Heart left ventricle (tissue), 13 donors: ENCODE measurements at regions not wholly inside any gene's neighbourhood (a gene's known extent, or its start where the extent isn't known, plus 50 kb on each side); places are given as distances from the start of the nearest gene placed in this dataset.

Source experiments
- POLR2A ChIP-seq, 2 donors: fragments of 450-650 bp; IDR thresholded peaks; one replicate each; pipeline ENCODE4 v1.6.1; 2017; ENCODE audit warnings: antibody characterized with exemption in 2 of 2, mild to moderate bottlenecking in 2 of 2, moderate library complexity in 2 of 2
- TF ChIP-seq, protein P1 (sequence below), 12 donors: fragments of 200-600 bp; sonication (generic) in 4 of 12; IDR thresholded peaks; one replicate each; pipeline versions ENCODE4 v1.5.0 to v1.8.0; 2018 to 2022; ENCODE audit warnings: antibody characterized with exemption in 12 of 12, mild to moderate bottlenecking in 5 of 12
- donor health status: ischemic (EF 13 %, LVEDD 7.1; RV severe dilation, severe dysfunction).
- donor health status: DM: no; HTN: yes; CAD: no.
- donor health status: DM: no; HTN: no; CAD: no.
- donor health status: ischemic (EF 25% LVEDD 6.9; RV normal size, moderate dysfunction).
- donor health status: ischemic (EF 25% LVEDD 5.7; RV mildly dilated, moderate dysfunction).
- donor health status: ischemic (EF 35%, LVEDD 5.7; RV mildly dilated, moderate dysfunction).
- donor health status: nonischemic (EF 11% LVEDD 7.7; RV severe dilation, severe dysfunction).
- donor health status: DM: yes; HTN: yes; CAD: no.
- donor health status: PGD.
- donor health status: ischemic (EF 29% LVEDD 5.4; RV normal size, mild dysfunction).
- donor health status: nonischemic (EF 23%, LVEDD 6.1; RV moderate dilation, normal function).

- TF ChIP-seq, protein P1, sequence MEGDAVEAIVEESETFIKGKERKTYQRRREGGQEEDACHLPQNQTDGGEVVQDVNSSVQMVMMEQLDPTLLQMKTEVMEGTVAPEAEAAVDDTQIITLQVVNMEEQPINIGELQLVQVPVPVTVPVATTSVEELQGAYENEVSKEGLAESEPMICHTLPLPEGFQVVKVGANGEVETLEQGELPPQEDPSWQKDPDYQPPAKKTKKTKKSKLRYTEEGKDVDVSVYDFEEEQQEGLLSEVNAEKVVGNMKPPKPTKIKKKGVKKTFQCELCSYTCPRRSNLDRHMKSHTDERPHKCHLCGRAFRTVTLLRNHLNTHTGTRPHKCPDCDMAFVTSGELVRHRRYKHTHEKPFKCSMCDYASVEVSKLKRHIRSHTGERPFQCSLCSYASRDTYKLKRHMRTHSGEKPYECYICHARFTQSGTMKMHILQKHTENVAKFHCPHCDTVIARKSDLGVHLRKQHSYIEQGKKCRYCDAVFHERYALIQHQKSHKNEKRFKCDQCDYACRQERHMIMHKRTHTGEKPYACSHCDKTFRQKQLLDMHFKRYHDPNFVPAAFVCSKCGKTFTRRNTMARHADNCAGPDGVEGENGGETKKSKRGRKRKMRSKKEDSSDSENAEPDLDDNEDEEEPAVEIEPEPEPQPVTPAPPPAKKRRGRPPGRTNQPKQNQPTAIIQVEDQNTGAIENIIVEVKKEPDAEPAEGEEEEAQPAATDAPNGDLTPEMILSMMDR (IDR thresholded peaks at IDR 0.05), result no peak
- TF ChIP-seq POLR2A (IDR thresholded peaks at IDR 0.05), result no peak
These were observed 468.2 kb downstream of the TBC1D4 start for GRCh38 chr13:75013818-75014217.
